CD4-positive, alpha-beta T cell treated with Interleukin-15 for 4 hours (primary cell): ENCODE measurements at regions not wholly inside any gene's neighbourhood (a gene's known extent, or its start where the extent isn't known, plus 50 kb on each side); places are given as distances from the start of the nearest gene placed in this dataset.
"Not testable (repeated sequence)": the region's sequence is repeated elsewhere in the genome, so short reads cannot be mapped to it uniquely, and the experiment has no call there.

Experiments
- DNase-seq: peaks from one replicate; pipeline ENCODE4 v3.0.0-alpha.2; 2020; ENCODE audit warnings: low spot score

DNA sequence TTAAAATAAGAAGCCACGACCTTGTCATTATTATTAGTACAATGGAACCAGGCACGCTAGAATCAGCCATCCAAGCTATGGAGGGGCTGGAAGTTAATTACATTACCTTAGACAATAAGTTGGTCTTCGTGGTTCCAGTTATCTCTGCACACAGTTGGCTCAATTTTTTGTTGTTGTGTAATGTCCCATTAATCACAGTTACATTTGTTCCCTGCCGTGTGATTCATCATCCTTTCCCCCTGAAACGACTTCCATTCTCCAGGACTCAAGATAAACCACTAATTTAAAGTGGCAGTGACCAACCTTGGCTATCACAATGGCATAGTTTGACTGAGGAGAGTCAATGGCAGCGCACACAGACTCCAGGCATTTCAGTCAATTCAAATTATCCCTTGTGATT is 905.0 kb downstream of the RAB28 start:
- no peak for DNase-seq

- no peak for DNase-seq
Measured at GRCh38 chr4:12576409-12576808, 907.7 kb downstream of the RAB28 start.

DNA sequence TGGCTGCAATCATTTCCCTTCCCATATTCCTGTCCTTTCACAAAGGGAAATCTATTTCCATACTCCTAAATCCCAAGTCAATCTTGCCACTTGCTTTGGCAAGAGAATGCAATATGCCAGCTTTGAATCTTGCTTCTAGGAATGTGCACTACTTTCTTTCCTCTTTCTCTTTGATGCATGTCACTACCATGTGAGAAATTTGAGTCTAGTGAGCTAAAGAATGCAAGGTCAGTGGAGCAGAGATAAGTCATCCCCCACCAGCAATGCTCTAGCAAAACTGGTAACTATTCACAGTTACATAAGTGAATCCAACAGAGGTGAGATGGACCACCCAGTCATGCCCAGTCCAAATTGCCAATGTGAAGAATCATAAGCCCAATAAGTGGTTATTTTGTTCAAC is 910.4 kb downstream of the RAB28 start:
- no peak for DNase-seq

DNA sequence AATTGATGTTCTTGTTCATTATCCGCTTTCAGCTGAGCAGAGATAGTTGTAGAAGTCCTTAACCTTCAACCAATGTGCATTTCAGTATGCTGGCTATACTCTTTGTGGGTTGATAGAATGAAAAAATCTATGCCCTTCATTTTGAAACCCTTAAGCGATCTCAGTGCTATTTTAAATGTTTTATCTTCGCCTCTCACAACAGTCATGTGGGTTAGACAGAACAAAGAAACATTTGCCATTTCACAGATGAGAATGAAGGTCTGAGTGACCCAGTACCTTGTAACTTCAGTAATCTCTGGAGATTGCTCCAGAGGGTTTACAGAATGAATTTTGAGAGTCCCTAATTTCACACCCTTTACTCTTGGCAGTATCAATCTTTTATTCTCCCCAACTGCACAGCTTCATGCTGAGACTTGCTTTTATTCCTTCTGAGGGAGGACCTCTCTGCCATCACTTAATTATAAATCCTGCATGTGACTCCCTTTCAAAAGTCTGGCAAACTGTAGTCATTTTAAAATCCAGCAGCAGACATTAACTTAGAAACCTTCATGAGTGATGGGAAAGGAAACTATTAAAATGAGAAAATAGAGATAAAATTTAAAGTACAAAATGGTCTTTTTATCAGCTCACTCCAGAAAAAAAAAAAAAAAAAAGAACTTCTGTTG is 921.5 kb downstream of the RAB28 start:
- no peak for DNase-seq

DNA sequence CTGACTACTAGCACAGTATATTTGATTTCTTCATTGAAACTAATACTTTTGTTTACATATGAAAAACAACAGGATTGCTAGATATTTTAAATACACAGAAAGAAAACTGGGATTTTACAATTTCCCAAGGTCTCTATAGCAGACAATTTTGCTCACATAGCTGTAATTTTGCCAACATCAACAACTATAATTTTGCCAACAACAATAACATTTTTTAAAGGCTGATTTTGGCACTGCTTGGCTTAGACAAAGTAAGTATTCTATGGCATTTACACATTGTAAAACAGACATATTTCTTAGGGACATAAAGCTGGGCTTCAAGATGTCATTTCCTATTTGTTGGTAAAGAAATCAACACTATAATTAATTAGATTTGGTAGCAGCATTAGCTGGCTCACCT is 922.1 kb downstream of the RAB28 start:
- DNase-seq = no peak

DNA sequence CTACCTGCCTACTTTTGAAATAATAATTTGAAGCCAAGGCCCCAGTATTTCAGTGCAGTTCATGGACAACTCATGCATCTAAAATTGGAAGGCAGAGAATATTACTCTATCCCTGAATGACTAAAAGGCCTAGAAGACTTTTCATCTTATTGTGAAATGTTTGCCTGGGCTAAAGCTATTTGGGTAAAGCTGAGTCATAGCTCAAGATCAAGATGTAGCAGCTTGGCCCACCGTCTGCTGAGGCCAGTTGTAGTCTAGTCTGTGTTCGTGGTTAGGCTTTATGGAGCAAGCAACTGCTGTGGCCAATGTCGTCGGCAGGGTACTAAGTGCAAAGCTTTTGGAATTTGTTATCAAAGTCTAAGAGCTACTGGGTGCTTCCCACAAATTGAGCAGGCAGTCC is 929.1 kb downstream of the RAB28 start:
- DNase-seq = no peak

DNA sequence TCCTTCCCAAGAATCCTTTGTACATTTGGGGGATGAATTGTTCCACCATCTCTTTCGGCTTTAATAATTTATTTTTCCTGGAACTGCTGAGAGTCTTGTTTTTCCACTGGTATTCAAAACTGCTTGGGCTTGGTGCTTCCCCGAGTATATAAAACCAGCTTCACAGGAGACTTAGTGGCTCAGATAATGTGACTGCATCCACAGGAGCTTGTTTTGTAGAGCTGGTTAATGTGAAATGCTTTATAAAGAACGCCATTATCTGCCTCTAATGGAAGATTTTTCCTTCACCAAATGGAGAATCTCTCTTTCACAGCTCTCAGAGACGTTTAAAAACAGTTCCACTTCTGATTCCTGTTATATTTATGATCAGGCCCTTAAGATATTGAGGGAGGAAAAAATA is 935.5 kb downstream of the RAB28 start:
- DNase-seq = no peak

GRCh38 chr4:12545812-12546211 is 938.3 kb downstream of the RAB28 start:
- no peak for DNase-seq

DNA sequence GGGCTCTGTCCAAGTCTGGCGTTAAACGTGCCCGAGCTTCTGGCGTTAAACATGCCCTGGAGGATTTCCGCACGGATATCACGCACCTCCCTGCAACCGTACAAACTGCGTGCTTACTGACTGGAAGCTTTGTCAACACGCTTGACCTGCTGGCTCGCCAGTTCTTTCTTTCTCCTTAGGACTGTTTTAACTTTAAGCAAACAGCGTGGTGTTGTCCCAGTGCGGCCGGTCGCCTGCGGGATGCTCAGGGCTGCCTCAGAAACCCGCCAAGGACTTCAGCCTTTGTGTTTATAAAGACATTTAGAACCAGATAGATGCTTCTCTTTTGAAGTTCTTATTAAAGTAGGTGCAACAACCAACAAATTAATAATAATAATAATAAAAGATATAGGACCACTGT is 946.0 kb downstream of the RAB28 start:
- DNase-seq = no peak

DNA sequence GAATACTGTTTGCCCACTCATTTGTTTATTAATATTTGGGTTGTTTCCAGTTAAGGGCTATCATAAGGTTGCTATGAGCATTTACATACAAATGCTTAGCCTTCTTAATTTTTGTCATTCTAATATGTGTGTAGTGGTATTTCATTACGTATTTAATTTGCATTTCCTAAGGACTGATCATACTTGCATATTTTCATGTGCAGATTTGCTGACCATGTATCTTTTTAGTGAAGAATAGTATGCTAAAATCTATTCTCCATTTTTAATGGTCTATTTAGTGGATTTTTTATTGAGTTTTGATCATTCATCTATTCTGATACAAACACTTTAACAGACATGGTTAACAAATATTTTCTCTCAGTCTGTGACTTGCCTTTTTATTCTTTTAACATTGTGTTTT is 949.5 kb downstream of the RAB28 start:
- no peak for DNase-seq

DNA sequence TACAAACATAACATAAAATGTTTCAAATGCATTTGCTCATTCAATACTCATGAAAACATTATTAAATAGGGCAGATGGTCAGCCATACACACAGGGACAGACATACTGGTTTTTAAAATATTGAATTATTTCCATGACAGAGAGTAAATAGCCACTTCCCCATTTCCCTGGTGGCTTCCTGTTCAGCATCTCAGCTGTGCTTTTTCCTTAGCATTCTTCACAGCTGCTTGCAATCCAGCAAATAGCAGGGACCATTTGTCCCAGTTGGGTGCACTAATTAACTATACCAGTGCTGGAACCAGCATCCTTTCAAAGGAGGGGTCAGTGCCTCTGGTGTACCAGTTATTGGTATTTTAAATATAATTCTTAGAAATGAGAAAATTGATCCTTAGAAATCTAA is 964.7 kb downstream of the RAB28 start:
- DNase-seq = no peak

DNA sequence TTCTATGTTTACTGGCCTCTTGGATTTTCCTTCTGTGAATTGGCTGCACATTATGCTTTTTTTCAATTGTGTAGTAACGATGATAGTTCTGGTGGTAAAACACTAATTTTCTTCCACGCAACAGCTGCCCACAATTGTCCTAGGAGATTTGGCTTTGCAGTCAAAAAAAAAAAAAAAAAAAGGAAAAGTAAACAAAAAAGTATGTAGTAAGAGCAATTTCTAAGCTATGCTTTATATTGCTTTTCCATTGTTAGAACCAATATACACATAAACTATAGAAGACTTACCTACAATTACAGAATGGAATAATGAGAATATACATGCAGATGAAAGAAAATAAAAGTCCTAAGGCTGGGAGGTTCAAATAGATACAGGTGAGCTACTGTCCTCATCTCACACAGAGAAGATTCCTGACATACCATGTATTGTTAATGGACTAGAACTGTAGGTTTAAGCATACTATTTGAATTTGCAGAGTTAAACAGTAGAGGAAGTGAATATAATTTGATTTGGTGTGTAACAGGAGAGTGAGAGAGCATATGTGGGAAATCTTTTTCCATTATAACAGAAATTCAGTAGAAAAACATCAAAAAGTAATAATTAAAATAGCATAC is 976.2 kb downstream of the RAB28 start:
- DNase-seq = no peak

GRCh38 chr4:12500409-12500808 is 983.7 kb downstream of the RAB28 start:
- DNase-seq = no peak

- no peak for DNase-seq
Measured at GRCh38 chr4:12499693-12500092, 984.4 kb downstream of the RAB28 start.

DNA sequence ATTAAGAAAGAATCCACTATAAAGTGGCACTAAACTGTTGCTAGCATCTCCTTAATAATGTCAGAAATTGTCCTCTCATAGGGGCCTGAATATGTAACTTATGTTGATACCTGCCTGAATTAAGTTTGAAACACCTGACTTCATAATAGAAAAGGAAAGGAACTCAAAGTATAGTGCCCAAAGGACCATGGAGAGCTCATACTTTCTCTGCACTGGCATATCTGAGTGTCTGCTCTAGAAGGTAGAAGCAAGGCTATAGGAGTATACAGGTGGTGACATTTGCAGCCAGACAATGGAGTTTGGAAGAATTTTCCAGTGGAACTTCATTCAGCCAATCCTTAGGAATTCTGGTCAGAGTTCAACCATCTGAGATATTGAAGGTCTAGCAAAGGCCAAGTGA is 988.9 kb downstream of the RAB28 start:
- DNase-seq = no peak

GRCh38 chr4:12492730-12493393 is 991.3 kb downstream of the RAB28 start:
- no peak for DNase-seq

DNA sequence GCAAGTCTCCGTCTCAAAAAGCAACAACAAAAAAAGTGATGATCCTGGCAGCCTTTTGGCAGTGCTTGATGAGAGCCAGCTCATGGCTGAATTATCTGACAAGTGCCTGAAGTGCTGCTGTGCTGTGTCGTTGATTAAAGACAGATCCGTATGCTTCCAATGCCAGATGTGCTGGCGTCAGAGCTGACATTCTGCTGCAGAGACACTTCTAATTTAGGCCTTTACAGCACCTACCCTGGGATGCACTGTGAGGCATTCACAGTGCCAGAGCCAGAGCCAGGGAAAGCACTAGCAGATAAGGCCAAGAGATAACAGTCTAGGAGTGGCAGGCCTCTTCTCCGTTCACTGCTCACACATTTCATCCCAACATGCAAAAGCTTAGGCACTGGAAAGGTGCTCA is 995.5 kb downstream of the RAB28 start:
- DNase-seq = no peak

GRCh38 chr4:12487000-12487399 is 997.1 kb downstream of the RAB28 start:
- DNase-seq = no peak

GRCh38 chr4:12472087-12472486 is 1012.1 kb downstream of the RAB28 start:
- no peak for DNase-seq

DNA sequence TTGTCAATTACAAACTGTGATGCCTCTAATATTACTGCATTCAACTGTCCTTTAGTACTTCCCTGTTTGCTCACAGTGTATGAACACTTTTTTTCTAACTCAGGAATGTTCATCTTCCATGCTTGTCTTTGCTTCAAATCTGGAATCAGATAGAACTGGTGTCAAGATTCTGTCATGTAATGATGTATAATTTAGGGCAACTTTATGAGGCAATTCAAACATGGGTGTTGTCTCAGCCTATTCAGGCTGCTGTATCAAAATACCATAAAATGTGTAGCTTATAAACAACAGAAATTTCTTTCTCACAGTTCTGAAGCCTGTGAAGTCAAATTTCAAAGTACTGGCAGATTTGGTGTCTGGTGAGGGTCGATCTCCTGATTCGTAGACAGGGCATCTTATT is 1012.9 kb downstream of the RAB28 start:
- DNase-seq = no peak

GRCh38 chr4:12461576-12461975 is 1022.6 kb downstream of the RAB28 start:
- not testable (repeated sequence) for DNase-seq

DNA sequence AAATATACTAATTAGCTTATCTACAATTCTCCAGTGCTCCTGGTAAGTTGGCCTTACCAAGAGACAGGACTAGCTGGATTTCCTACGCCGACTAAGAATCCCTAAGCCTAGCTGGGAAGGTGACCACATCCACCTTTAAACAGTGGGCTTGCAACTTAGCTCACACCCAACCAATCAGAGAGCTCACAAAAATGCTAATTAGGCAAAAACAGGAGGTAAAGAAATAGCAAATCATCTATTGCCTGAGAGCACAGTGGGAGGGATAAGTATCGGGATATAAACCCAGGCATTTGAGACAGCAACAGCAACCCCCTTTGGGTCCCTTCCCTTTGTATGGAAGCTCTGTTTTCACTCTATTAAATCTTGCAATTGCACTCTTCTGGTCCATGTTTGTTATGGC is 1025.0 kb downstream of the RAB28 start:
- DNase-seq = no peak

DNA sequence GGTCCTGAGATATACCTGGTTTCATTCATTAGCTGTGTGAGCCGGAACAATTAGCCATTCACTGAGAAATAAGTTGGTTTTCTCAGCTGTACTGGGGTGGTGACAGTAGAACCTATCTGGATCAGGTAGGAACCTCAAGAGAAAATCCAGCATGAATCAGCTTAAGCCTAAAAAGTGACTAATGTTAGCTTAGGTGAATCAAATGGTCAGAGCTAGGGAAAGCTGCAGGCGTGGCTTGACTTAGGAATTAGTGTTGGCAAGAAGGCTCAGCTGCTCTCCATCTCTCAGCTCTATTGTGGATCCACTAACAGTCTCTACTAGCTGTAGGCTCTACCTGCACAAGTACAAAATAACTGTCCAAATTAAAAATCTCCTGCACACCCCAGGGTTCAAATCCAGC is 1025.5 kb downstream of the RAB28 start:
- no peak for DNase-seq

DNA sequence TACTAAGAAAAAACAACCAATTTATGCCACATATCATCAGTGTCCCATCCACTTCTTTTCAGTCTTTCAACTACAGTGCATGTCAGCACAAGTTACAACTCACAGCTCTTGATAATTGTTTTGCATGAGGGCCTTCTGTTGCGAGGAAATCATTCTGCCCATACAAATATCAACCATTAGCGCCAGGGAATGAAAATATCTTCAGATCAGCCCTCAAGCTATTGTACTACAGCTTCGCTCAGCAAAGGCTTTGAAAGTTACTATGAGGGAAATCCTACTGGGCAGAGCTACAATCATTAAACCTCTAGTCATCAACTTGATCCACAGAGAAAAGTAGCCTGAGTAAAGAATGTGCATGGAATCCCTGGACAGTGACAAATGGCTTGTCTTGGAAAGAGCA is 1023.6 kb upstream of the HS3ST1 start:
- no peak for DNase-seq
